ENCODE measurements at regions not wholly inside any gene's neighbourhood (a gene's known extent, or its start where the extent isn't known, plus 50 kb on each side); places are given as distances from the start of the nearest gene placed in this dataset.

GRCh38 chr12:65634626-65635331 lies 189.5 kb upstream of the HMGA2 start:
- TF ChIP-seq, protein P1, sequence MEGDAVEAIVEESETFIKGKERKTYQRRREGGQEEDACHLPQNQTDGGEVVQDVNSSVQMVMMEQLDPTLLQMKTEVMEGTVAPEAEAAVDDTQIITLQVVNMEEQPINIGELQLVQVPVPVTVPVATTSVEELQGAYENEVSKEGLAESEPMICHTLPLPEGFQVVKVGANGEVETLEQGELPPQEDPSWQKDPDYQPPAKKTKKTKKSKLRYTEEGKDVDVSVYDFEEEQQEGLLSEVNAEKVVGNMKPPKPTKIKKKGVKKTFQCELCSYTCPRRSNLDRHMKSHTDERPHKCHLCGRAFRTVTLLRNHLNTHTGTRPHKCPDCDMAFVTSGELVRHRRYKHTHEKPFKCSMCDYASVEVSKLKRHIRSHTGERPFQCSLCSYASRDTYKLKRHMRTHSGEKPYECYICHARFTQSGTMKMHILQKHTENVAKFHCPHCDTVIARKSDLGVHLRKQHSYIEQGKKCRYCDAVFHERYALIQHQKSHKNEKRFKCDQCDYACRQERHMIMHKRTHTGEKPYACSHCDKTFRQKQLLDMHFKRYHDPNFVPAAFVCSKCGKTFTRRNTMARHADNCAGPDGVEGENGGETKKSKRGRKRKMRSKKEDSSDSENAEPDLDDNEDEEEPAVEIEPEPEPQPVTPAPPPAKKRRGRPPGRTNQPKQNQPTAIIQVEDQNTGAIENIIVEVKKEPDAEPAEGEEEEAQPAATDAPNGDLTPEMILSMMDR (IDR thresholded peaks at IDR 0.05; ENCODE audit: insufficient read depth, low read depth, low read length) = no peak
- TF ChIP-seq EZH2 (IDR thresholded peaks at IDR 0.05; ENCODE audit: insufficient read depth, low read length) = no peak

Measured in astrocyte (in vitro differentiated cells and primary cell).